ENCODE measurements at regions not wholly inside any gene's neighbourhood (a gene's known extent, or its start where the extent isn't known, plus 50 kb on each side); places are given as distances from the start of the nearest gene placed in this dataset.
"Not testable (repeated sequence)": the region's sequence is repeated elsewhere in the genome, so short reads cannot be mapped to it uniquely, and the experiment has no call there.

GRCh38 chr7:112930787-112931186, 140.6 kb upstream of the TMEM168 start:
- no peak for DNase-seq

GRCh38 chr7:112929421-112929820, 139.2 kb upstream of the TMEM168 start:
- no peak for DNase-seq

- DNase-seq: no peak
These were observed 135.8 kb upstream of the TMEM168 start for GRCh38 chr7:112926018-112926417.

GRCh38 chr7:112922546-112922945, 132.4 kb upstream of the TMEM168 start:
- not testable (repeated sequence) for DNase-seq

GRCh38 chr7:112916431-112916830, 126.2 kb upstream of the TMEM168 start:
- not testable (repeated sequence) for DNase-seq

- DNase-seq: peak; percentile 54
These were observed 117.9 kb upstream of the TMEM168 start for GRCh38 chr7:112908086-112908485.

GRCh38 chr7:112907658-112908057, 117.5 kb upstream of the TMEM168 start:
- DNase-seq: no peak

- no peak for DNase-seq
These were observed 115.8 kb upstream of the TMEM168 start for GRCh38 chr7:112905950-112906349.

- no peak for DNase-seq
These were observed 115.2 kb upstream of the TMEM168 start for GRCh38 chr7:112905413-112905812.

- DNase-seq: no peak
These were observed 108.5 kb upstream of the TMEM168 start for GRCh38 chr7:112898432-112899290.

GRCh38 chr7:112897839-112898431, 107.7 kb upstream of the TMEM168 start:
- DNase-seq: no peak

- DNase-seq: no peak
These were observed 105.9 kb upstream of the TMEM168 start for GRCh38 chr7:112896026-112896601.

- DNase-seq: no peak
These were observed 102.1 kb upstream of the TMEM168 start for GRCh38 chr7:112892263-112892662.

- DNase-seq: no peak
These were observed 101.5 kb upstream of the TMEM168 start for GRCh38 chr7:112891698-112892097.

- no peak for DNase-seq
These were observed 99.7 kb upstream of the TMEM168 start for GRCh38 chr7:112889834-112890438.

GRCh38 chr7:112889268-112889667, 99.1 kb upstream of the TMEM168 start:
- no peak for DNase-seq

- DNase-seq: no peak
These were observed 98.6 kb upstream of the TMEM168 start for GRCh38 chr7:112888781-112889180.

GRCh38 chr7:112887976-112888375, 97.8 kb upstream of the TMEM168 start:
- no peak for DNase-seq

GRCh38 chr7:112887337-112887736, 97.1 kb upstream of the TMEM168 start:
- no peak for DNase-seq

GRCh38 chr7:112886208-112886607, 96.0 kb upstream of the TMEM168 start:
- no peak for DNase-seq

- DNase-seq: no peak
These were observed 92.8 kb upstream of the TMEM168 start for GRCh38 chr7:112882991-112883390.

- DNase-seq: no peak
These were observed 92.3 kb upstream of the TMEM168 start for GRCh38 chr7:112882511-112882910.

GRCh38 chr7:112882022-112882421, 91.8 kb upstream of the TMEM168 start:
- no peak for DNase-seq

Measured in retina (tissue), 1 donor.